ENCODE measurements at regions not wholly inside any gene's neighbourhood (a gene's known extent, or its start where the extent isn't known, plus 50 kb on each side); places are given as distances from the start of the nearest gene placed in this dataset.

- no peaks in the 10 kb centered on the region for H3K36me3 ChIP-seq (replicated peaks; ENCODE audit: low read depth, low read length)
- no peaks in the 10 kb centered on the region for H4K20me1 ChIP-seq (ENCODE audit: insufficient read depth, low read length)
- H3K27ac ChIP-seq (ENCODE audit: low read length), result no peak overlapping the region
- H3K4me1 ChIP-seq (ENCODE audit: low read length), result no peaks in the 10 kb centered on the region
- no peak overlapping the region for H3K9ac ChIP-seq (ENCODE audit: low read length)
- no peaks in the 10 kb centered on the region for H3K9me3 ChIP-seq (ENCODE audit: insufficient read depth, low read length)
- TF ChIP-seq, protein P1, sequence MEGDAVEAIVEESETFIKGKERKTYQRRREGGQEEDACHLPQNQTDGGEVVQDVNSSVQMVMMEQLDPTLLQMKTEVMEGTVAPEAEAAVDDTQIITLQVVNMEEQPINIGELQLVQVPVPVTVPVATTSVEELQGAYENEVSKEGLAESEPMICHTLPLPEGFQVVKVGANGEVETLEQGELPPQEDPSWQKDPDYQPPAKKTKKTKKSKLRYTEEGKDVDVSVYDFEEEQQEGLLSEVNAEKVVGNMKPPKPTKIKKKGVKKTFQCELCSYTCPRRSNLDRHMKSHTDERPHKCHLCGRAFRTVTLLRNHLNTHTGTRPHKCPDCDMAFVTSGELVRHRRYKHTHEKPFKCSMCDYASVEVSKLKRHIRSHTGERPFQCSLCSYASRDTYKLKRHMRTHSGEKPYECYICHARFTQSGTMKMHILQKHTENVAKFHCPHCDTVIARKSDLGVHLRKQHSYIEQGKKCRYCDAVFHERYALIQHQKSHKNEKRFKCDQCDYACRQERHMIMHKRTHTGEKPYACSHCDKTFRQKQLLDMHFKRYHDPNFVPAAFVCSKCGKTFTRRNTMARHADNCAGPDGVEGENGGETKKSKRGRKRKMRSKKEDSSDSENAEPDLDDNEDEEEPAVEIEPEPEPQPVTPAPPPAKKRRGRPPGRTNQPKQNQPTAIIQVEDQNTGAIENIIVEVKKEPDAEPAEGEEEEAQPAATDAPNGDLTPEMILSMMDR (IDR thresholded peaks at IDR 0.05; ENCODE audit: low read depth, low read length), result no peak
- TF ChIP-seq EZH2phosphoT487 (IDR thresholded peaks at IDR 0.05; ENCODE audit: low read depth), result no peak
- no peaks in the 10 kb centered on the region for H3K27me3 ChIP-seq (ENCODE audit: low read depth, low read length)
- no peaks in the 10 kb centered on the region for H3K79me2 ChIP-seq (ENCODE audit: low read length)
- no peak overlapping the region for H3K4me2 ChIP-seq (ENCODE audit: low read length)
- H3K4me3 ChIP-seq (ENCODE audit: low read length), result no peak overlapping the region
- no peak overlapping the region for H2AFZ ChIP-seq (ENCODE audit: low read depth, low read length)
Observed at GRCh38 chr19:32091241-32091640, 254.2 kb upstream of the ZNF507 start.

DNA sequence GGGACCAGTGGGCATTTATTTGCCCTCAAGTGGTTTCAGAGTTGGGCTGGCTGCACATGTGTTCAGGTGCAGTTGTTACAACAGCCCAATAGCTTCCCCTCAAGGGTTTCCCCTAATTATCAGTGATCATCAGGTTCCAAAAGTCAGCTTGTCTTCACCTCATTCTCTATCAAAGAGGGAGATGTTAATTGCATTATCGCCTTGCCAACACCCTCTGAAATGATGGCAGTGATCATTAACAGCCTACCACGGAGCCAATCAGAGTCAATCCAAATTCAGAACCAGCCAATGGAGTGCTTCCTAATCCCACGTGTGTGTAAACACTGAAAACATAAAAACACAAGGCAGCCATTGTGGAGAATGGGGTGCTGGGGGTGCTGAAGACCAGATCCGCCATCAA is 248.4 kb upstream of the ZNF507 start:
- no peaks in the 10 kb centered on the region for H3K4me1 ChIP-seq (ENCODE audit: low read length)
- no peak overlapping the region for H3K4me2 ChIP-seq (ENCODE audit: low read length)
- no peak overlapping the region for H3K4me3 ChIP-seq (ENCODE audit: low read length)
- no peak overlapping the region for H3K27ac ChIP-seq (ENCODE audit: low read length)
- no peaks in the 10 kb centered on the region for H3K79me2 ChIP-seq (ENCODE audit: low read length)
- H3K36me3 ChIP-seq (replicated peaks; ENCODE audit: low read depth, low read length), result no peaks in the 10 kb centered on the region
- no peaks in the 10 kb centered on the region for H4K20me1 ChIP-seq (ENCODE audit: insufficient read depth, low read length)
- no peak overlapping the region for H3K9ac ChIP-seq (ENCODE audit: low read length)
- H3K27me3 ChIP-seq (ENCODE audit: low read depth, low read length), result no peaks in the 10 kb centered on the region
- H2AFZ ChIP-seq (ENCODE audit: low read depth, low read length), result no peak overlapping the region
- peaks cover 6% of the 10 kb centered on the region; the same call in 1 of the 2 replicates for H3K9me3 ChIP-seq (ENCODE audit: insufficient read depth, low read length)
- TF ChIP-seq, protein P1 (IDR thresholded peaks at IDR 0.05; ENCODE audit: low read depth, low read length), result no peak
- no peak for TF ChIP-seq EZH2phosphoT487 (IDR thresholded peaks at IDR 0.05; ENCODE audit: low read depth)

- H3K9me3 ChIP-seq (ENCODE audit: insufficient read depth, low read length), result peaks cover 6% of the 10 kb centered on the region; the same call in 1 of the 2 replicates
- H4K20me1 ChIP-seq (ENCODE audit: insufficient read depth, low read length), result no peaks in the 10 kb centered on the region
- H3K4me2 ChIP-seq (ENCODE audit: low read length), result no peak overlapping the region
- H2AFZ ChIP-seq (ENCODE audit: low read depth, low read length), result no peak overlapping the region
- no peak overlapping the region for H3K27ac ChIP-seq (ENCODE audit: low read length)
- H3K36me3 ChIP-seq (replicated peaks; ENCODE audit: low read depth, low read length), result no peaks in the 10 kb centered on the region
- H3K9ac ChIP-seq (ENCODE audit: low read length), result no peak overlapping the region
- H3K4me1 ChIP-seq (ENCODE audit: low read length), result no peaks in the 10 kb centered on the region
- H3K27me3 ChIP-seq (ENCODE audit: low read depth, low read length), result no peaks in the 10 kb centered on the region
- no peak for TF ChIP-seq EZH2phosphoT487 (IDR thresholded peaks at IDR 0.05; ENCODE audit: low read depth)
- TF ChIP-seq, protein P1 (IDR thresholded peaks at IDR 0.05; ENCODE audit: low read depth, low read length), result no peak
- H3K79me2 ChIP-seq (ENCODE audit: low read length), result no peaks in the 10 kb centered on the region
- H3K4me3 ChIP-seq (ENCODE audit: low read length), result no peak overlapping the region
Observed at GRCh38 chr19:32097620-32098019, 247.8 kb upstream of the ZNF507 start.

DNA sequence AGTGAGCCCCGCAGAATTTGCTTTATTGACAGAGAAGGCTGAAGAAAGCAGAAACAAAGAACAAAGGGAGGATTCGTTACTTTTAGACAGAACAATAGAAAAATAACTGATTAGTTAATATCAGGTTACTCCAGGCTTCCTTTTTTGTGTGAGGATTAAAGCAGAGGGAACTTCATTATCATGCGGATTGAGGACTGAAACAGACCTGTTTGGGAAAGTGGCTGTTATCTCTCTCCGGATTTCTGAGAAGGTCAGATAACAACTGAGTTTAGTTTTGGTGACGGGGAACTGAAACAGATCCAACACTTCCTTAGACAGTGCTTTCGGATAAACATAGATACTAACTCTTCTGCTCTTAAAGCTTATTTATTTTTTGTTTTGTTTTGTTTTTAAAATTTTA is 246.4 kb upstream of the ZNF507 start:
- Histone ChIP-seq H3K27ac (ENCODE audit: low read length) (no peak overlapping the region), H3K9ac (ENCODE audit: low read length) (no peak overlapping the region), H3K79me2 (ENCODE audit: low read length) (no peaks in the 10 kb centered on the region), H4K20me1 (ENCODE audit: insufficient read depth, low read length) (no peaks in the 10 kb centered on the region), H3K9me3 (ENCODE audit: insufficient read depth, low read length) (peaks cover 6% of the 10 kb centered on the region; the same call in 1 of the 2 replicates), H3K4me3 (ENCODE audit: low read length) (no peak overlapping the region), H3K36me3 (replicated peaks; ENCODE audit: low read depth, low read length) (no peaks in the 10 kb centered on the region), H2AFZ (ENCODE audit: low read depth, low read length) (no peak overlapping the region), H3K4me1 (ENCODE audit: low read length) (no peaks in the 10 kb centered on the region), H3K27me3 (ENCODE audit: low read depth, low read length) (no peaks in the 10 kb centered on the region), H3K4me2 (ENCODE audit: low read length) (no peak overlapping the region)
- TF ChIP-seq, protein P1 (IDR thresholded peaks at IDR 0.05; ENCODE audit: low read depth, low read length), result no peak
- no peak for TF ChIP-seq EZH2phosphoT487 (IDR thresholded peaks at IDR 0.05; ENCODE audit: low read depth)

Measured in OCI-LY3 (cell line).